Calu3 (cell line): ENCODE measurements at regions not wholly inside any gene's neighbourhood (a gene's known extent, or its start where the extent isn't known, plus 50 kb on each side); places are given as distances from the start of the nearest gene placed in this dataset.

ENCODE experiments used
- BruUV-seq: library from RNA; stranded (reverse); fragments of 400-500 nt; replicated peaks from 2 replicates; lab custom pipeline; 2021; lab: Mats Ljungman, UMichigan
- CTCF ChIA-PET: fragments of 300-600 bp; sonication (Branson Sonifier 250); formaldehyde crosslinking; loops from one replicate; lab custom pipeline; 2022; ENCODE audit warnings: antibody characterized with exemption; lab: Charles Lee
- DNase-seq: peaks from one replicate; pipeline ENCODE4 v3.0.0; 2022
- H3K27ac Mint-ChIP-seq: one replicate; pipeline ENCODE4 v1.8.0; 2022; ENCODE audit warnings: mixed read lengths; ENCODE audit not compliant: unreplicated experiment
- H3K27me3 Mint-ChIP-seq: one replicate; pipeline ENCODE4 v1.8.0; 2022; ENCODE audit warnings: mixed read lengths; ENCODE audit not compliant: unreplicated experiment
- H3K36me3 Mint-ChIP-seq: one replicate; pipeline ENCODE4 v1.8.0; 2022; ENCODE audit warnings: mild to moderate bottlenecking, moderate library complexity, mixed read lengths; ENCODE audit not compliant: insufficient read depth, unreplicated experiment
- H3K4me1 Mint-ChIP-seq: one replicate; pipeline ENCODE4 v1.8.0; 2022; ENCODE audit warnings: mild to moderate bottlenecking, low read depth, mixed read lengths; ENCODE audit not compliant: unreplicated experiment
- H3K4me3 Mint-ChIP-seq: one replicate; pipeline ENCODE4 v1.8.0; 2022; ENCODE audit warnings: mild to moderate bottlenecking, low read depth, moderate library complexity, mixed read lengths; ENCODE audit not compliant: unreplicated experiment
- H3K9me3 Mint-ChIP-seq: one replicate; pipeline ENCODE4 v1.8.0; 2022; ENCODE audit warnings: low read depth, mixed read lengths; ENCODE audit not compliant: unreplicated experiment
- CTCF ChIP-seq: fragments of 200-600 bp; IDR thresholded peaks from one replicate; pipeline ENCODE4 v1.8.0; 2022; ENCODE audit warnings: antibody characterized with exemption; ENCODE audit not compliant: unreplicated experiment
- intact Hi-C: fragments of 100-400 bp; cut with micrococcal nuclease; formaldehyde crosslinking; loops from one replicate; pipeline ENCODE4 v1.10.0; 2022; ENCODE audit not compliant: unreplicated experiment

DNA sequence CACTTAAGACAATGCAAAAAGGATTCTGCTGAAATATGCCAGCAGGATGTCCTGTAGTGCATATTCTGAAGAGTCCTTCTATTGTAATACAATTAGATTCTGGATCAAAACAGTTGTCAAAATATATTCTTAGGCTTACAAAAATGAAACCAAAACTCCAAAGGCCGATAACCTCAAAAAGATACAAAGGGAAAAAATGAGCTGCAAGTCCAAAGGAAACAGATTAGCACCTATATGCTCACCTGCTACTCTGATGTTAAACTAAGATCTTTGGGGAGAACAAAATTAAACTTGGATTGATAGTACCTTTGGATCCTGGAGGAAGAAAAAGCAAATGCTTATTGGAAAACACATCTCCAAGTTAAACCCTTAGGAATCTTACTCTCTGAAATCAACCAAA lies 397.1 kb downstream of the SPATA31D1 start:
- no peaks in the 10 kb centered on the region for H3K36me3 Mint-ChIP-seq
- H3K27me3 Mint-ChIP-seq: peaks cover 21% of the 10 kb centered on the region
- peaks cover 5% of the 10 kb centered on the region for H3K9me3 Mint-ChIP-seq
- CTCF ChIA-PET: no interaction called here
- H3K4me3 Mint-ChIP-seq: no peak overlapping the region
- BruUV-seq: no TSS peak
- DNase-seq: no peak
- intact Hi-C loops: no loop called here
- no peak overlapping the region for H3K27ac Mint-ChIP-seq
- H3K4me1 Mint-ChIP-seq: no peaks in the 10 kb centered on the region
- TF ChIP-seq CTCF: no peak

- intact Hi-C loops: no loop called here
- no TSS peak for BruUV-seq
- peaks cover 2% of the 10 kb centered on the region for H3K9me3 Mint-ChIP-seq
- no peak overlapping the region for H3K4me3 Mint-ChIP-seq
- H3K27me3 Mint-ChIP-seq: no peaks in the 10 kb centered on the region
- DNase-seq: no peak
- TF ChIP-seq CTCF: no peak
- CTCF ChIA-PET: no interaction called here
- no peak overlapping the region for H3K27ac Mint-ChIP-seq
- no peaks in the 10 kb centered on the region for H3K36me3 Mint-ChIP-seq
- H3K4me1 Mint-ChIP-seq: no peaks in the 10 kb centered on the region
Observed at GRCh38 chr9:82397534-82397933, 409.0 kb downstream of the SPATA31D1 start.

GRCh38 chr9:82404196-82404870 lies 415.8 kb downstream of the SPATA31D1 start:
- no peaks in the 10 kb centered on the region for H3K4me1 Mint-ChIP-seq
- no TSS peak for BruUV-seq
- TF ChIP-seq CTCF: no peak

DNA sequence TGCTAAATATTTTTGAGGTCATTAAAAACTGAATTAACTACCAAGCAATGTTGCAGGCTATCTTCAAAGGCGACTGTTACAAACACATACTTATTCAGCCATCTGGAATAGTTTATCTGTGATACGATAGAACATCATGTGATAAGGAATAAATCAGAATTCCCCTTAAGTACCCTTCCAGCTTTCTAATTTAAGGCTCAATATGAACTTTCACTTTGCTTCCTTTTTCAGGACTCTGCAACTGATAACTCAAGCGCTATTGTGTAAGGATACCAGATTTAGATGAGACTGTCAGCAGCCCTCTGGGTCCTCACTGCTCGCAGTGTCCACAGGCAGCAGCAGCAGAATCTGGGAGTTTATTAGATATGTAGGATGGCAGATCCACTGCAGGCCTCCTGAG lies 416.3 kb downstream of the SPATA31D1 start:
- no peaks in the 10 kb centered on the region for H3K27me3 Mint-ChIP-seq
- no TSS peak for BruUV-seq

More at GRCh38 chr9:82404196-82404870, 415.8 kb downstream of the SPATA31D1 start:
- CTCF ChIA-PET: interaction anchor here (0.7 kb wide), 1 partner anchor 1627 kb away, joined by 4 read pairs; no protein-coding TSS in a partner anchor
- Mint-ChIP-seq H3K4me3 (no peak overlapping the region), H3K36me3 (no peaks in the 10 kb centered on the region), H3K27me3 (no peaks in the 10 kb centered on the region), H3K27ac (no peak overlapping the region), H3K9me3 (no peaks in the 10 kb centered on the region)
- intact Hi-C loops: no loop called here
- DNase-seq: no peak

More for the DNA sequence above, 416.3 kb downstream of the SPATA31D1 start:
- no peak overlapping the region for H3K27ac Mint-ChIP-seq
- CTCF ChIA-PET: no interaction called here
- no peaks in the 10 kb centered on the region for H3K36me3 Mint-ChIP-seq
- H3K4me3 Mint-ChIP-seq: no peak overlapping the region
- no peak for DNase-seq
- intact Hi-C loops: no loop called here
- no peak for TF ChIP-seq CTCF
- H3K4me1 Mint-ChIP-seq: no peaks in the 10 kb centered on the region
- H3K9me3 Mint-ChIP-seq: no peaks in the 10 kb centered on the region
